ENCODE measurements at regions not wholly inside any gene's neighbourhood (a gene's known extent, or its start where the extent isn't known, plus 50 kb on each side); places are given as distances from the start of the nearest gene placed in this dataset.
"Not testable (repeated sequence)": the region's sequence is repeated elsewhere in the genome, so short reads cannot be mapped to it uniquely, and the experiment has no call there.

GRCh38 chr7:68971634-68972340, 626.5 kb upstream of the AUTS2 start:
- no peak for DNase-seq (ENCODE audit: low read depth in 2 of 2)

GRCh38 chr7:68977385-68978055, 620.8 kb upstream of the AUTS2 start:
- DNase-seq (ENCODE audit: low read depth in 2 of 2) = no peak

GRCh38 chr7:68978710-68979109, 619.6 kb upstream of the AUTS2 start:
- no peak for DNase-seq (ENCODE audit: low read depth in 2 of 2)

- DNase-seq (ENCODE audit: low read depth in 2 of 2) = no peak
Measured at GRCh38 chr7:68980011-68980410, 618.3 kb upstream of the AUTS2 start.

GRCh38 chr7:68980432-68980831, 617.8 kb upstream of the AUTS2 start:
- not testable (repeated sequence) for DNase-seq (ENCODE audit: low read depth in 2 of 2)

- no peak for DNase-seq (ENCODE audit: low read depth in 2 of 2)
Measured at GRCh38 chr7:68984306-68984705, 614.0 kb upstream of the AUTS2 start.

GRCh38 chr7:68994841-68995240, 603.4 kb upstream of the AUTS2 start:
- no peak for DNase-seq (ENCODE audit: low read depth in 2 of 2)

- DNase-seq (ENCODE audit: low read depth in 2 of 2) = no peak
Measured at GRCh38 chr7:68998136-68998535, 600.1 kb upstream of the AUTS2 start.

GRCh38 chr7:69002416-69002815, 595.9 kb upstream of the AUTS2 start:
- no peak for DNase-seq (ENCODE audit: low read depth in 2 of 2)

GRCh38 chr7:69012149-69012548, 586.1 kb upstream of the AUTS2 start:
- no peak for DNase-seq (ENCODE audit: low read depth in 2 of 2)

- DNase-seq (ENCODE audit: low read depth in 2 of 2) = no peak
Measured at GRCh38 chr7:69017208-69017607, 581.1 kb upstream of the AUTS2 start.

- no peak for DNase-seq (ENCODE audit: low read depth in 2 of 2)
Measured at GRCh38 chr7:69018200-69018599, 580.1 kb upstream of the AUTS2 start.

- no peak for DNase-seq (ENCODE audit: low read depth in 2 of 2)
Measured at GRCh38 chr7:69019437-69019836, 578.8 kb upstream of the AUTS2 start.

GRCh38 chr7:69020536-69020935, 577.7 kb upstream of the AUTS2 start:
- DNase-seq (ENCODE audit: low read depth in 2 of 2) = no peak

GRCh38 chr7:69025249-69025648, 573.0 kb upstream of the AUTS2 start:
- no peak for DNase-seq (ENCODE audit: low read depth in 2 of 2)

- DNase-seq (ENCODE audit: low read depth in 2 of 2) = no peak
Measured at GRCh38 chr7:69032848-69033247, 565.4 kb upstream of the AUTS2 start.

GRCh38 chr7:69035826-69036225, 562.4 kb upstream of the AUTS2 start:
- DNase-seq (ENCODE audit: low read depth in 2 of 2) = no peak

GRCh38 chr7:69036301-69036700, 562.0 kb upstream of the AUTS2 start:
- no peak for DNase-seq (ENCODE audit: low read depth in 2 of 2)

- DNase-seq (ENCODE audit: low read depth in 2 of 2) = no peak
Measured at GRCh38 chr7:69038915-69039314, 559.4 kb upstream of the AUTS2 start.

GRCh38 chr7:69042138-69042537, 556.1 kb upstream of the AUTS2 start:
- no peak for DNase-seq (ENCODE audit: low read depth in 2 of 2)

GRCh38 chr7:69047151-69047754, 551.0 kb upstream of the AUTS2 start:
- DNase-seq (ENCODE audit: low read depth in 2 of 2) = no peak

GRCh38 chr7:69049326-69049725, 548.9 kb upstream of the AUTS2 start:
- no peak for DNase-seq (ENCODE audit: low read depth in 2 of 2)

GRCh38 chr7:69052447-69052846, 545.8 kb upstream of the AUTS2 start:
- DNase-seq (ENCODE audit: low read depth in 2 of 2) = no peak
